ENCODE measurements at regions not wholly inside any gene's neighbourhood (a gene's known extent, or its start where the extent isn't known, plus 50 kb on each side); places are given as distances from the start of the nearest gene placed in this dataset.

DNA sequence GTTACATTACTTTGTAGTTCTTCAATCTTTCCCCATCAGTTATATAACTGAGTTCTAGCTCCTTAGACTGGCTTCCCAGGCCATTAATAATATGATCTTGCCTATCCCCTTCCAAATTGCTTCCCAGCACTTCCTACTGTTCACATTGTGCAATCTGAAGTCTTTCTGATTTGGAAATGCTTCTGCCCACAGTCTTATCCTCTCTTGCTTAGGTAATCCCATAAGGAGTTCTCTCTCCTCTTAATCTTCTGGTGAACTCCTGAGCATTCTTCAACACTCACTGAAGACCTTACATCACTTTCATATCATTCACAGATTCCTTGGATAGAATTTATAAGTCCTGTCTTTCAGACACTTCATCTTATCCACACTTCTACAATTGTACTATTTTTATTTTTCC, 132.7 kb upstream of the TTC29 start:
- TF ChIP-seq POLR2A (IDR thresholded peaks at IDR 0.05): no peak
- TF ChIP-seq, protein P1, sequence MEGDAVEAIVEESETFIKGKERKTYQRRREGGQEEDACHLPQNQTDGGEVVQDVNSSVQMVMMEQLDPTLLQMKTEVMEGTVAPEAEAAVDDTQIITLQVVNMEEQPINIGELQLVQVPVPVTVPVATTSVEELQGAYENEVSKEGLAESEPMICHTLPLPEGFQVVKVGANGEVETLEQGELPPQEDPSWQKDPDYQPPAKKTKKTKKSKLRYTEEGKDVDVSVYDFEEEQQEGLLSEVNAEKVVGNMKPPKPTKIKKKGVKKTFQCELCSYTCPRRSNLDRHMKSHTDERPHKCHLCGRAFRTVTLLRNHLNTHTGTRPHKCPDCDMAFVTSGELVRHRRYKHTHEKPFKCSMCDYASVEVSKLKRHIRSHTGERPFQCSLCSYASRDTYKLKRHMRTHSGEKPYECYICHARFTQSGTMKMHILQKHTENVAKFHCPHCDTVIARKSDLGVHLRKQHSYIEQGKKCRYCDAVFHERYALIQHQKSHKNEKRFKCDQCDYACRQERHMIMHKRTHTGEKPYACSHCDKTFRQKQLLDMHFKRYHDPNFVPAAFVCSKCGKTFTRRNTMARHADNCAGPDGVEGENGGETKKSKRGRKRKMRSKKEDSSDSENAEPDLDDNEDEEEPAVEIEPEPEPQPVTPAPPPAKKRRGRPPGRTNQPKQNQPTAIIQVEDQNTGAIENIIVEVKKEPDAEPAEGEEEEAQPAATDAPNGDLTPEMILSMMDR (IDR thresholded peaks at IDR 0.05 in 8 of 11, conservative IDR thresholded peaks at IDR 0.05 in 3 of 11): no peak
